ENCODE measurements at regions not wholly inside any gene's neighbourhood (a gene's known extent, or its start where the extent isn't known, plus 50 kb on each side); places are given as distances from the start of the nearest gene placed in this dataset.

- Histone ChIP-seq H3K9me3 (ENCODE audit: control insufficient read depth, insufficient read depth, low read depth, low read length) (no peaks in the 10 kb centered on the region), H3K36me3 (ENCODE audit: control insufficient read depth, insufficient read depth, low read length) (no peaks in the 10 kb centered on the region), H3K4me3 (ENCODE audit: low read depth, low read length) (no peak overlapping the region), H3K27ac (ENCODE audit: low read depth, low read length) (no peak overlapping the region), H3K27me3 (ENCODE audit: control insufficient read depth, insufficient read depth, low read length) (no peaks in the 10 kb centered on the region), H3K9ac (ENCODE audit: low read length) (no peak overlapping the region), H3K4me1 (ENCODE audit: control insufficient read depth, insufficient read depth, low read length) (peaks cover 22% of the 10 kb centered on the region)
These were observed 116.7 kb upstream of the TMEM106B start for GRCh38 chr7:12094365-12094921.

- Histone ChIP-seq H3K27ac (ENCODE audit: low read depth, low read length) (no peak overlapping the region), H3K4me1 (ENCODE audit: control insufficient read depth, insufficient read depth, low read length) (no peaks in the 10 kb centered on the region), H3K4me3 (ENCODE audit: low read depth, low read length) (no peak overlapping the region), H3K9ac (ENCODE audit: low read length) (no peak overlapping the region), H3K27me3 (ENCODE audit: control insufficient read depth, insufficient read depth, low read length) (no peaks in the 10 kb centered on the region), H3K36me3 (ENCODE audit: control insufficient read depth, insufficient read depth, low read length) (no peaks in the 10 kb centered on the region), H3K9me3 (ENCODE audit: control insufficient read depth, insufficient read depth, low read depth, low read length) (no peaks in the 10 kb centered on the region)
These were observed 109.0 kb upstream of the TMEM106B start for GRCh38 chr7:12102126-12102525.

- Histone ChIP-seq H3K9ac (ENCODE audit: low read length) (no peak overlapping the region), H3K4me3 (ENCODE audit: low read depth, low read length) (no peak overlapping the region), H3K36me3 (ENCODE audit: control insufficient read depth, insufficient read depth, low read length) (no peaks in the 10 kb centered on the region), H3K27me3 (ENCODE audit: control insufficient read depth, insufficient read depth, low read length) (no peaks in the 10 kb centered on the region), H3K4me1 (ENCODE audit: control insufficient read depth, insufficient read depth, low read length) (no peaks in the 10 kb centered on the region), H3K9me3 (ENCODE audit: control insufficient read depth, insufficient read depth, low read depth, low read length) (no peaks in the 10 kb centered on the region), H3K27ac (ENCODE audit: low read depth, low read length) (no peak overlapping the region)
These were observed 108.6 kb upstream of the TMEM106B start for GRCh38 chr7:12102527-12102926.

DNA sequence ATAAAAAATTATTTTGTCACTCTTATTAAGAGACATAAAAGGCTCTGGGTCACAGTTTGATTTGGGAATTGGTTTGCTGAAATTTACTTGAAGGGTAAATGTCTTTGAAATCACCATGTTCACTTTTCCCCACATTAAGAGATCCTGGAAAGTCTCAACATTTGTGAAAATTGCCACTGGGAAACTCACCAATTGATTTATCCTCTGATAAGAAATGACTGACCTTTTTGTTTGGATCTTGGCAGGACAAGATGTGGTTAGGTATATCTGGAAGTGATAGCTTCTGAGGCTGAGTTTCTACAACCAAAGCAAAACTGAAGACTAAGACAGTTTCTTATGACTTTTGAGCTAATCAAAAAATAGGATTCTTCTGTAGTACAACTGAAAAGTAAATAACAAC lies 107.1 kb upstream of the TMEM106B start:
- Histone ChIP-seq H3K27me3 (ENCODE audit: control insufficient read depth, insufficient read depth, low read length) (no peaks in the 10 kb centered on the region), H3K9ac (ENCODE audit: low read length) (no peak overlapping the region), H3K4me1 (ENCODE audit: control insufficient read depth, insufficient read depth, low read length) (no peaks in the 10 kb centered on the region), H3K4me3 (ENCODE audit: low read depth, low read length) (no peak overlapping the region), H3K9me3 (ENCODE audit: control insufficient read depth, insufficient read depth, low read depth, low read length) (no peaks in the 10 kb centered on the region), H3K27ac (ENCODE audit: low read depth, low read length) (no peak overlapping the region), H3K36me3 (ENCODE audit: control insufficient read depth, insufficient read depth, low read length) (no peaks in the 10 kb centered on the region)

DNA sequence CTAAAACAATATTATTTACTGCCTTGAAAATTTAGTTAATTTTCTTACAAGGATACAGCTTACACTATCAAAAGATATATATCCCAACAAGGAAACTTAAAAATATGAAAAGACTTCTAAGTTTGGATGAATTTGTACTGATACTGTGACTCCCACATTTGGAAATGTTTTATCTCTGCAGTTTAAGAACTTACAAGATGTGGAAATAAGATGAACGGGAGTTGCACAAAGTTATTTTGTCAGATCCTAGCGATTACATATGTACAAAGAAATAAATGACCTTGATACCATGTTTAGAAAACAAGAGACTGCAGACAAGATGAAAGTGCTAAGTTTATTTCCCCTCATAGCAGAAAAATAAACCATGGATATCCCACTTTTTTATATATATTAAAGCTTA lies 103.7 kb upstream of the TMEM106B start:
- Histone ChIP-seq H3K4me3 (ENCODE audit: low read depth, low read length) (no peak overlapping the region), H3K9me3 (ENCODE audit: control insufficient read depth, insufficient read depth, low read depth, low read length) (no peaks in the 10 kb centered on the region), H3K27me3 (ENCODE audit: control insufficient read depth, insufficient read depth, low read length) (peaks cover 21% of the 10 kb centered on the region), H3K9ac (ENCODE audit: low read length) (no peak overlapping the region), H3K36me3 (ENCODE audit: control insufficient read depth, insufficient read depth, low read length) (no peaks in the 10 kb centered on the region), H3K27ac (ENCODE audit: low read depth, low read length) (no peak overlapping the region), H3K4me1 (ENCODE audit: control insufficient read depth, insufficient read depth, low read length) (no peaks in the 10 kb centered on the region)

- H3K27ac ChIP-seq (ENCODE audit: low read depth, low read length), result no peak overlapping the region
- no peaks in the 10 kb centered on the region for H3K4me1 ChIP-seq (ENCODE audit: control insufficient read depth, insufficient read depth, low read length)
- no peak overlapping the region for H3K4me3 ChIP-seq (ENCODE audit: low read depth, low read length)
- H3K9me3 ChIP-seq (ENCODE audit: control insufficient read depth, insufficient read depth, low read depth, low read length), result no peaks in the 10 kb centered on the region
- H3K36me3 ChIP-seq (ENCODE audit: control insufficient read depth, insufficient read depth, low read length), result no peaks in the 10 kb centered on the region
- H3K9ac ChIP-seq (ENCODE audit: low read length), result no peak overlapping the region
- H3K27me3 ChIP-seq (ENCODE audit: control insufficient read depth, insufficient read depth, low read length), result peaks cover 25% of the 10 kb centered on the region
These were observed 103.2 kb upstream of the TMEM106B start for GRCh38 chr7:12107841-12108254.

- H3K27ac ChIP-seq (ENCODE audit: low read depth, low read length), result no peak overlapping the region
- H3K36me3 ChIP-seq (ENCODE audit: control insufficient read depth, insufficient read depth, low read length), result no peaks in the 10 kb centered on the region
- peaks cover 25% of the 10 kb centered on the region for H3K27me3 ChIP-seq (ENCODE audit: control insufficient read depth, insufficient read depth, low read length)
- H3K9ac ChIP-seq (ENCODE audit: low read length), result no peak overlapping the region
- H3K4me1 ChIP-seq (ENCODE audit: control insufficient read depth, insufficient read depth, low read length), result no peaks in the 10 kb centered on the region
- H3K4me3 ChIP-seq (ENCODE audit: low read depth, low read length), result no peak overlapping the region
- H3K9me3 ChIP-seq (ENCODE audit: control insufficient read depth, insufficient read depth, low read depth, low read length), result no peaks in the 10 kb centered on the region
These were observed 100.7 kb upstream of the TMEM106B start for GRCh38 chr7:12110425-12110824.

- H3K27me3 ChIP-seq (ENCODE audit: control insufficient read depth, insufficient read depth, low read length), result peaks cover 25% of the 10 kb centered on the region
- H3K36me3 ChIP-seq (ENCODE audit: control insufficient read depth, insufficient read depth, low read length), result no peaks in the 10 kb centered on the region
- peak overlapping the region; percentile 52 for H3K4me3 ChIP-seq (ENCODE audit: low read depth, low read length)
- no peaks in the 10 kb centered on the region for H3K9me3 ChIP-seq (ENCODE audit: control insufficient read depth, insufficient read depth, low read depth, low read length)
- H3K4me1 ChIP-seq (ENCODE audit: control insufficient read depth, insufficient read depth, low read length), result no peaks in the 10 kb centered on the region
- H3K9ac ChIP-seq (ENCODE audit: low read length), result peak overlapping the region; percentile 1
- H3K27ac ChIP-seq (ENCODE audit: low read depth, low read length), result no peak overlapping the region
These were observed 99.4 kb upstream of the TMEM106B start for GRCh38 chr7:12111422-12112405.

DNA sequence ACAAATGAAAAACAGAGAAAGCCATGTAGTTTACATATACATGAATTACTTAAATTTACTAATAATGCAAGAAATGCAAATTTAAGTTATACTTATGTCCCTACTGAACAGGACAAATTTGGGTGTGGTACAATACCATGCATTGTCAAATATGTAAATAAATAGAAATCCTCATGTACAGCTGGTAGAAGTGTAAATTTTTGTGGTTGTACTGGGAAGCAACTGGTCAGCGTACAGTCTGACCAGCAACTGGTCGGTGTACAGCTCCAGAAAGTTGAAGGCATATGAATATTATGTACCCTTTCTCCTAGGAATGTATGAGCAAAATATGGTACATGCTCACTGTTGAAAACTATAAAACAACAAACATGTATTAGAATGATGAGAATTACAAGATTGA lies 93.9 kb upstream of the TMEM106B start:
- no peak overlapping the region for H3K4me3 ChIP-seq (ENCODE audit: low read depth, low read length)

GRCh38 chr7:12119620-12120303 lies 91.3 kb upstream of the TMEM106B start:
- Histone ChIP-seq H3K9me3 (ENCODE audit: control insufficient read depth, insufficient read depth, low read depth, low read length) (no peaks in the 10 kb centered on the region), H3K9ac (ENCODE audit: low read length) (no peak overlapping the region), H3K27me3 (ENCODE audit: control insufficient read depth, insufficient read depth, low read length) (no peaks in the 10 kb centered on the region), H3K4me3 (ENCODE audit: low read depth, low read length) (no peak overlapping the region), H3K36me3 (ENCODE audit: control insufficient read depth, insufficient read depth, low read length) (no peaks in the 10 kb centered on the region), H3K4me1 (ENCODE audit: control insufficient read depth, insufficient read depth, low read length) (no peaks in the 10 kb centered on the region), H3K27ac (ENCODE audit: low read depth, low read length) (no peak overlapping the region)

More for the DNA sequence above, 93.9 kb upstream of the TMEM106B start:
- no peak overlapping the region for H3K27ac ChIP-seq (ENCODE audit: low read depth, low read length)
- no peaks in the 10 kb centered on the region for H3K9me3 ChIP-seq (ENCODE audit: control insufficient read depth, insufficient read depth, low read depth, low read length)
- no peak overlapping the region for H3K9ac ChIP-seq (ENCODE audit: low read length)
- H3K36me3 ChIP-seq (ENCODE audit: control insufficient read depth, insufficient read depth, low read length), result no peaks in the 10 kb centered on the region
- peaks cover 6% of the 10 kb centered on the region for H3K27me3 ChIP-seq (ENCODE audit: control insufficient read depth, insufficient read depth, low read length)
- H3K4me1 ChIP-seq (ENCODE audit: control insufficient read depth, insufficient read depth, low read length), result no peaks in the 10 kb centered on the region

DNA sequence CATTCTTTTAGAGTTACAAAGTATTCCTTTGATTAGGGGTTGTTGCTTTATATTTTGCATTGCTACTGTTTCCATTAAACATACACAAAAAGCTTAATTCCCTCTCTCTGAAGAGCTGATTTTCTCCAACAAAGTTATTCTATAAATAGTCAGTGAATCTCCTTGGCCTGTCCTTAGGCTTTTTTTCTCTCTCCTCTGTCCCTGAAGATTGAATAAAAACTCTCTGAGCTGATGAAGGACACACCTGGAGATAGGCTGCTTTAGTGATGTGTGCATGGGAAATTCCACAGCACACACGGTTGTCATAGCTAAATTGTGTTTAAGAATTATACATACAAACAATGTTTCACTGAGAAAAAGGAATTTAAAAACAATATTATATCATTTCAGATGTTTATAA lies 90.5 kb upstream of the TMEM106B start:
- no peak overlapping the region for H3K4me3 ChIP-seq (ENCODE audit: low read depth, low read length)
- H3K27me3 ChIP-seq (ENCODE audit: control insufficient read depth, insufficient read depth, low read length), result no peaks in the 10 kb centered on the region
- H3K4me1 ChIP-seq (ENCODE audit: control insufficient read depth, insufficient read depth, low read length), result no peaks in the 10 kb centered on the region
- H3K36me3 ChIP-seq (ENCODE audit: control insufficient read depth, insufficient read depth, low read length), result no peaks in the 10 kb centered on the region
- no peak overlapping the region for H3K9ac ChIP-seq (ENCODE audit: low read length)
- H3K27ac ChIP-seq (ENCODE audit: low read depth, low read length), result no peak overlapping the region
- H3K9me3 ChIP-seq (ENCODE audit: control insufficient read depth, insufficient read depth, low read depth, low read length), result no peaks in the 10 kb centered on the region
